IPS-20b (cell line): ENCODE measurements at regions not wholly inside any gene's neighbourhood (a gene's known extent, or its start where the extent isn't known, plus 50 kb on each side); places are given as distances from the start of the nearest gene placed in this dataset.

ENCODE experiments used
- H3K27ac ChIP-seq: one replicate; pipeline ENCODE4 v1.5.1; 2013; ENCODE audit warnings: low read length
- H3K27me3 ChIP-seq: 2 replicates; pipeline ENCODE4 v1.6.1; 2013; ENCODE audit warnings: mild to moderate bottlenecking, low read length, inconsistent platforms; ENCODE audit not compliant: insufficient read depth
- H3K36me3 ChIP-seq: 2 replicates; pipeline ENCODE4 v1.6.1; 2013; ENCODE audit warnings: low read depth, mild to moderate bottlenecking, inconsistent platforms, low read length, moderate library complexity; ENCODE audit not compliant: insufficient read depth
- H3K4me1 ChIP-seq: 2 replicates; pipeline ENCODE4 v1.6.1; 2013; ENCODE audit warnings: mild to moderate bottlenecking, control low read depth, inconsistent platforms, low read length, moderate library complexity; ENCODE audit not compliant: insufficient read depth
- H3K4me3 ChIP-seq: 2 replicates; pipeline ENCODE4 v1.5.1; 2013; ENCODE audit warnings: mild to moderate bottlenecking, low read length, inconsistent platforms
- H3K9ac ChIP-seq: 2 replicates; pipeline ENCODE4 v1.6.1; 2013; ENCODE audit warnings: low read depth, mild to moderate bottlenecking, inconsistent platforms, low read length, moderate library complexity
- H3K9me3 ChIP-seq: 2 replicates; pipeline ENCODE4 v1.6.1; 2013; ENCODE audit warnings: mild to moderate bottlenecking, low read depth, low read length, inconsistent platforms; ENCODE audit not compliant: insufficient read depth

DNA sequence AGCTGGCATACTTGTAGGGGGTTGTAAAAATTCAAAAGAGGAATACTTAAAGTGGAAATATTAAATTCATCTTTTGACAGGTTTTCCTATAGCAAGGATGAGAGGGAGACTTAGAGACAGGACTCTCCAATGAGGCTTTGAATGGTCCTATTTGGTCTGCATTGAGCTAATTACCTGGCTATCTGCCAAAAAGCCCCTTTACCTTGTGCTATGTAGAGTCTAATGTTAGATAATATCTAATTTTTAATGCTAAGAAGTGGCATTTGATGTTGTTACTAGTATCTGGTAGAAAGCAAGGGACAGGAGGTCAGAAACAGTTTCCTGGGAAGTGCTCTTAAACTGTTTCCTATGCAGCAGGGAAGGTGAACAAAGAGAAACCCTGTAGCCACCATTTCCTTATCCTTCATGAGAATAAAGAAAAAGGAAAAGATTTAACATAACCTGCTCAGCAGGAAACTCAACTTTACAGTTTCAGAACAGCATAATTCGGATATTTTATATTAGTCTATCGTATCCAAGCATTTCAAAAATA, 550.0 kb downstream of the SOX5 start:
- Histone ChIP-seq H3K27me3 (no peaks in the 10 kb centered on the region), H3K4me3 (no peak overlapping the region), H3K4me1 (peaks cover 13% of the 10 kb centered on the region; the same call in 1 of the 2 replicates), H3K36me3 (no peaks in the 10 kb centered on the region), H3K9me3 (no peaks in the 10 kb centered on the region), H3K9ac (no peak overlapping the region), H3K27ac (no peak overlapping the region)

DNA sequence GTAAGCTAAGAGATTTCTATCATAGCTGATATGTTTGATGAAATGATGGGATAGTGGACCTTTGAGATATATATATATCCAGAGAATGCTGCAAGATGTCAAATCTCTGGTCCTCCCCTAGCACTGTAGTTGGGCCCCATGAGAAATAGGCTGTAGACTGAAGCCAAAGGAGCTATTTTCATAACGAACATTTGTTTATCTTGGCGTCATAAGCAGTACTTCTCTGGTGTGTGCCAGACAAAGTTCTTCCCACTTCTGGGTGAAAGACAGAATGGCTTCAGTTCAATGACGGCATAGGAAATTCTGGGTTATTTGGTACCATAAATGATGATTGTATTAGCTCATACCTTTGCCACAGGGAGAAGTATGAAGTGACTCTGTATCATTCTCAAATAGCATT, 534.3 kb downstream of the SOX5 start:
- Histone ChIP-seq H3K36me3 (no peaks in the 10 kb centered on the region), H3K4me1 (peaks cover 7% of the 10 kb centered on the region; the same call in 1 of the 2 replicates), H3K4me3 (no peak overlapping the region), H3K9ac (no peak overlapping the region), H3K27ac (no peak overlapping the region), H3K27me3 (no peaks in the 10 kb centered on the region), H3K9me3 (no peaks in the 10 kb centered on the region)

DNA sequence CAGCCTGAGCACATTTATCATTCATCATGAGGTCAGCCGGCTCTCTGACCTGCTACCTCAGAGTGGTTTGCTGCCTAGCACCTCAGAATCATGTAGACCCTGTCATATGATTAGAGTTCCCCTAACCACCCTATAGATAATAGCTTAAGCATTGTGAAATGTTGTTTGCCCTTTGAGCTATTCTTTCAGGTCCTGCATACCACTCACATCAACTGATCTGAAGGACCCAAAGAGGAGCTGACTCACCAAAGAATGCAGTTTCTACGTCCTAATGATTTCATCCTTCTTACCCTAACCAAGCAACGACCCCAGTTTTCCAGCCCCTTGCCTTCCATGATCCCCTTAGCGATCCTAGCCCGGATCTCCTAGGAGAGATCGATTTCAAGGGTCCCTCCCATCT, 527.9 kb downstream of the SOX5 start:
- Histone ChIP-seq H3K27me3 (no peaks in the 10 kb centered on the region), H3K9me3 (no peaks in the 10 kb centered on the region), H3K4me1 (no peaks in the 10 kb centered on the region; the same call in 1 of the 2 replicates), H3K4me3 (no peak overlapping the region), H3K9ac (no peak overlapping the region), H3K36me3 (no peaks in the 10 kb centered on the region), H3K27ac (no peak overlapping the region)

GRCh38 chr12:23423097-23423687, 526.3 kb downstream of the SOX5 start:
- H3K9me3 ChIP-seq = no peaks in the 10 kb centered on the region
- H3K27ac ChIP-seq = no peak overlapping the region
- H3K27me3 ChIP-seq = no peaks in the 10 kb centered on the region
- no peak overlapping the region for H3K4me3 ChIP-seq
- no peaks in the 10 kb centered on the region for H3K4me1 ChIP-seq
- H3K36me3 ChIP-seq = no peaks in the 10 kb centered on the region
- no peak overlapping the region for H3K9ac ChIP-seq

GRCh38 chr12:23423796-23424195, 525.7 kb downstream of the SOX5 start:
- Histone ChIP-seq H3K27ac (no peak overlapping the region), H3K4me3 (no peak overlapping the region), H3K9ac (no peak overlapping the region), H3K4me1 (peaks cover 1% of the 10 kb centered on the region; the same call in 1 of the 2 replicates), H3K27me3 (no peaks in the 10 kb centered on the region), H3K9me3 (no peaks in the 10 kb centered on the region), H3K36me3 (no peaks in the 10 kb centered on the region)

DNA sequence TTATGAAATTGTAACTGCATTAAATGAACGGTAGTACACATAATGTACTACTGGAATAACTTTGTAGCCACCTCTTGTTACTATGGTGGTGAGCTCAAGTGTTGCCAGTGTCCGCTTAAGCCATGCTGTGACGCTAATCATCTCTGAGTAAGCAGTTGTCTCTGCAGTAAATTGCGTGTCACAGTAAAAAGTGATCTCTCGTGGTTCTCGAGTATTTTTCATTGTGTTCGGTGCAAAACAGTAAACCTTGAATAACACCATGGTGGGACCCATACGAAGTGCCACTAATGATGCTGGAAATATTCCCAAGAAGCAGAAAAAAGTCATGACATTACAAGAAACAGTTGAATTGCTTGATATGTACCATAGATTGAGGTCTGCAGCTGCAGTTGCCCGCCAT, 524.8 kb downstream of the SOX5 start:
- no peaks in the 10 kb centered on the region for H3K36me3 ChIP-seq
- H3K27me3 ChIP-seq = no peaks in the 10 kb centered on the region
- no peaks in the 10 kb centered on the region for H3K9me3 ChIP-seq
- H3K9ac ChIP-seq = no peak overlapping the region
- H3K27ac ChIP-seq = no peak overlapping the region
- H3K4me3 ChIP-seq = no peak overlapping the region
- peaks cover 5% of the 10 kb centered on the region; the same call in 1 of the 2 replicates for H3K4me1 ChIP-seq

DNA sequence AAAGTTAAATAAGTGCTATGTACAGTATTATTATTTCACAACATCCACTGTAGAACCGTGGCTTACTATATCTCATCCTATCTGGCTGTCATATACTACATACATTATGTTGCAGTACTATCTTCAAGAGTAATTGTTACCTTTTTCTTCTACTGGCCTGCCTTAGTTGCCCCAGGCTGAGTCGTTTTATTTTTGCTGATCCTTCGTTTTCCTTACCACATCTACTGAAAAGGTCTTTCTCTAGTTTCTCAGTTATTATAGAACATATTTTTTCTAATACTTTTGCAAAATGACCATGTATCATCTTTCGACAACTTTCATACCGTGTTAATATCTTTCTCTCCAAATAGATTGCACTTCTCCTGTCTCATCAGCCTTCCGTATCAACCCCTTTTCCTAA, 523.1 kb downstream of the SOX5 start:
- Histone ChIP-seq H3K9ac (no peak overlapping the region), H3K4me3 (no peak overlapping the region), H3K36me3 (no peaks in the 10 kb centered on the region), H3K4me1 (peaks cover 5% of the 10 kb centered on the region; the same call in 1 of the 2 replicates), H3K27ac (no peak overlapping the region), H3K27me3 (no peaks in the 10 kb centered on the region), H3K9me3 (no peaks in the 10 kb centered on the region)

GRCh38 chr12:23428758-23429157, 520.7 kb downstream of the SOX5 start:
- no peak overlapping the region for H3K27ac ChIP-seq
- H3K27me3 ChIP-seq = no peaks in the 10 kb centered on the region
- no peak overlapping the region for H3K9ac ChIP-seq
- H3K36me3 ChIP-seq = no peaks in the 10 kb centered on the region
- H3K4me1 ChIP-seq = peaks cover 5% of the 10 kb centered on the region; the same call in 1 of the 2 replicates
- H3K4me3 ChIP-seq = no peak overlapping the region
- no peaks in the 10 kb centered on the region for H3K9me3 ChIP-seq

GRCh38 chr12:23431006-23431405, 518.5 kb downstream of the SOX5 start:
- no peaks in the 10 kb centered on the region for H3K36me3 ChIP-seq
- H3K27ac ChIP-seq = no peak overlapping the region
- no peak overlapping the region for H3K4me3 ChIP-seq
- no peak overlapping the region for H3K9ac ChIP-seq
- H3K27me3 ChIP-seq = no peaks in the 10 kb centered on the region
- no peaks in the 10 kb centered on the region for H3K9me3 ChIP-seq
- H3K4me1 ChIP-seq = peaks cover 5% of the 10 kb centered on the region; the same call in 1 of the 2 replicates

DNA sequence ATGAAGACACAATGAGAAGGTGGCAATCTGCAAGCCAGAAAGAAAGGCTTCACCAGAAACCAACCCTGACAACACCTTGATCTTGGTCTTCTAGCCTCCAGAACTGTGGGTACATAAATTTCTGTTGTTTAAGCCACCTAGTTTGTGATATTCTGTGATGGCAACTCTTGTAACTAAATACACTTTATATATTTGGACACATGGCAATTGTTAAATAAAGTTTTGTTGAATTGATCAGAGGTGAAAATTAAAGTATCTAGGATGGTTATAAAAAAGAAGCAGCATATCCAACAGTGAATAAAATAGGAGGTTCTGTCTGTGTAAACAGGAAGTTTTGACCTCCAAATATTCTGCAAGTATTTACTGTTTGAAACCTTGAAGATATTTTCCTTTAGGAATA, 516.3 kb downstream of the SOX5 start:
- Histone ChIP-seq H3K9ac (no peak overlapping the region), H3K4me3 (no peak overlapping the region), H3K4me1 (peaks cover 5% of the 10 kb centered on the region; the same call in 1 of the 2 replicates), H3K27me3 (no peaks in the 10 kb centered on the region), H3K9me3 (no peaks in the 10 kb centered on the region), H3K36me3 (no peaks in the 10 kb centered on the region), H3K27ac (no peak overlapping the region)

- H3K4me3 ChIP-seq = no peak overlapping the region
- no peaks in the 10 kb centered on the region for H3K27me3 ChIP-seq
- H3K36me3 ChIP-seq = no peaks in the 10 kb centered on the region
- H3K4me1 ChIP-seq = peaks cover under 1% of the 10 kb centered on the region; the same call in 1 of the 2 replicates
- H3K27ac ChIP-seq = no peak overlapping the region
- no peaks in the 10 kb centered on the region for H3K9me3 ChIP-seq
- no peak overlapping the region for H3K9ac ChIP-seq
These were observed 515.3 kb downstream of the SOX5 start for GRCh38 chr12:23434154-23434553.

GRCh38 chr12:23446746-23447145, 502.7 kb downstream of the SOX5 start:
- Histone ChIP-seq H3K4me3 (no peak overlapping the region), H3K9ac (no peak overlapping the region), H3K4me1 (no peaks in the 10 kb centered on the region), H3K9me3 (no peaks in the 10 kb centered on the region), H3K27ac (no peak overlapping the region), H3K27me3 (no peaks in the 10 kb centered on the region), H3K36me3 (no peaks in the 10 kb centered on the region)
